ENCODE measurements at regions not wholly inside any gene's neighbourhood (a gene's known extent, or its start where the extent isn't known, plus 50 kb on each side); places are given as distances from the start of the nearest gene placed in this dataset.

GRCh38 chr18:10113121-10114022, 199.6 kb downstream of the VAPA start:
- ChIA-PET CTCF (no interaction called here), POLR2A (no interaction called here)
- TF ChIP-seq ZNF610 (tag by site-specific recombination; IDR thresholded peaks at IDR 0.05; ENCODE audit: borderline replicate concordance), result no peak
- TF ChIP-seq ZNF785 (tag by site-specific recombination; IDR thresholded peaks at IDR 0.05), result no peak
- no peak for TF ChIP-seq ELK4 (IDR thresholded peaks at IDR 0.05; ENCODE audit: borderline replicate concordance, low read depth, low read length)
- no peak for TF ChIP-seq HOXD13 (CRISPR knock-in tag; IDR thresholded peaks at IDR 0.05; ENCODE audit: borderline replicate concordance)
- TF ChIP-seq, protein P1, sequence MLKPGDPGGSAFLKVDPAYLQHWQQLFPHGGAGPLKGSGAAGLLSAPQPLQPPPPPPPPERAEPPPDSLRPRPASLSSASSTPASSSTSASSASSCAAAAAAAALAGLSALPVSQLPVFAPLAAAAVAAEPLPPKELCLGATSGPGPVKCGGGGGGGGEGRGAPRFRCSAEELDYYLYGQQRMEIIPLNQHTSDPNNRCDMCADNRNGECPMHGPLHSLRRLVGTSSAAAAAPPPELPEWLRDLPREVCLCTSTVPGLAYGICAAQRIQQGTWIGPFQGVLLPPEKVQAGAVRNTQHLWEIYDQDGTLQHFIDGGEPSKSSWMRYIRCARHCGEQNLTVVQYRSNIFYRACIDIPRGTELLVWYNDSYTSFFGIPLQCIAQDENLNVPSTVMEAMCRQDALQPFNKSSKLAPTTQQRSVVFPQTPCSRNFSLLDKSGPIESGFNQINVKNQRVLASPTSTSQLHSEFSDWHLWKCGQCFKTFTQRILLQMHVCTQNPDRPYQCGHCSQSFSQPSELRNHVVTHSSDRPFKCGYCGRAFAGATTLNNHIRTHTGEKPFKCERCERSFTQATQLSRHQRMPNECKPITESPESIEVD (tag by site-specific recombination; IDR thresholded peaks at IDR 0.05), result no peak
- TF ChIP-seq ZNF513 (tag by site-specific recombination; IDR thresholded peaks at IDR 0.05), result no peak
- TF ChIP-seq ZNF140 (tag by site-specific recombination; IDR thresholded peaks at IDR 0.05), result no peak
- no peak for TF ChIP-seq ZNF211 (tag by site-specific recombination; IDR thresholded peaks at IDR 0.05; ENCODE audit: low read depth)
- TF ChIP-seq, protein P2, sequence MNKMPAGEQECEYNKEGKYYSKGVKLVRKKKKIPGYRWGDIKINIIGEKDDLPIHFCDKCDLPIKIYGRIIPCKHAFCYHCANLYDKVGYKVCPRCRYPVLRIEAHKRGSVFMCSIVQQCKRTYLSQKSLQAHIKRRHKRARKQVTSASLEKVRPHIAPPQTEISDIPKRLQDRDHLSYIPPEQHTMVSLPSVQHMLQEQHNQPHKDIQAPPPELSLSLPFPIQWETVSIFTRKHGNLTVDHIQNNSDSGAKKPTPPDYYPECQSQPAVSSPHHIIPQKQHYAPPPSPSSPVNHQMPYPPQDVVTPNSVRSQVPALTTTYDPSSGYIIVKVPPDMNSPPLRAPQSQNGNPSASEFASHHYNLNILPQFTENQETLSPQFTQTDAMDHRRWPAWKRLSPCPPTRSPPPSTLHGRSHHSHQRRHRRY (tag by site-specific recombination; IDR thresholded peaks at IDR 0.05), result no peak
- no peak for TF ChIP-seq ZNF670 (tag by site-specific recombination; IDR thresholded peaks at IDR 0.05; ENCODE audit: low read depth)
- TF ChIP-seq ZNF660 (tag by site-specific recombination; IDR thresholded peaks at IDR 0.05), result no peak
- no peak for TF ChIP-seq ZNF549 (tag by site-specific recombination; IDR thresholded peaks at IDR 0.05)
- TF ChIP-seq ZNF521 (tag by site-specific recombination; IDR thresholded peaks at IDR 0.05), result no peak
- no peak for TF ChIP-seq FEZF1 (tag by site-specific recombination; IDR thresholded peaks at IDR 0.05)
- no peak for TF ChIP-seq SP3 (tag by site-specific recombination; IDR thresholded peaks at IDR 0.05)
- TF ChIP-seq, protein P3, sequence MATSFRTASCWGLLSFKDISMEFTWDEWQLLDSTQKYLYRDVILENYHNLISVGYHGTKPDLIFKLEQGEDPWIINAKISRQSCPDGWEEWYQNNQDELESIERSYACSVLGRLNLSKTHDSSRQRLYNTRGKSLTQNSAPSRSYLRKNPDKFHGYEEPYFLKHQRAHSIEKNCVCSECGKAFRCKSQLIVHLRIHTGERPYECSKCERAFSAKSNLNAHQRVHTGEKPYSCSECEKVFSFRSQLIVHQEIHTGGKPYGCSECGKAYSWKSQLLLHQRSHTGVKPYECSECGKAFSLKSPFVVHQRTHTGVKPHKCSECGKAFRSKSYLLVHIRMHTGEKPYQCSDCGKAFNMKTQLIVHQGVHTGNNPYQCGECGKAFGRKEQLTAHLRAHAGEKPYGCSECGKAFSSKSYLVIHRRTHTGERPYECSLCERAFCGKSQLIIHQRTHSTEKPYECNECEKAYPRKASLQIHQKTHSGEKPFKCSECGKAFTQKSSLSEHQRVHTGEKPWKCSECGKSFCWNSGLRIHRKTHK (tag by site-specific recombination; IDR thresholded peaks at IDR 0.05), result no peak
- TF ChIP-seq, protein P4, sequence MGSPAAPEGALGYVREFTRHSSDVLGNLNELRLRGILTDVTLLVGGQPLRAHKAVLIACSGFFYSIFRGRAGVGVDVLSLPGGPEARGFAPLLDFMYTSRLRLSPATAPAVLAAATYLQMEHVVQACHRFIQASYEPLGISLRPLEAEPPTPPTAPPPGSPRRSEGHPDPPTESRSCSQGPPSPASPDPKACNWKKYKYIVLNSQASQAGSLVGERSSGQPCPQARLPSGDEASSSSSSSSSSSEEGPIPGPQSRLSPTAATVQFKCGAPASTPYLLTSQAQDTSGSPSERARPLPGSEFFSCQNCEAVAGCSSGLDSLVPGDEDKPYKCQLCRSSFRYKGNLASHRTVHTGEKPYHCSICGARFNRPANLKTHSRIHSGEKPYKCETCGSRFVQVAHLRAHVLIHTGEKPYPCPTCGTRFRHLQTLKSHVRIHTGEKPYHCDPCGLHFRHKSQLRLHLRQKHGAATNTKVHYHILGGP (tag by site-specific recombination; IDR thresholded peaks at IDR 0.05), result no peak
- no peak for TF ChIP-seq ZNF202 (tag by site-specific recombination; IDR thresholded peaks at IDR 0.05; ENCODE audit: borderline replicate concordance)
- TF ChIP-seq, protein P5, sequence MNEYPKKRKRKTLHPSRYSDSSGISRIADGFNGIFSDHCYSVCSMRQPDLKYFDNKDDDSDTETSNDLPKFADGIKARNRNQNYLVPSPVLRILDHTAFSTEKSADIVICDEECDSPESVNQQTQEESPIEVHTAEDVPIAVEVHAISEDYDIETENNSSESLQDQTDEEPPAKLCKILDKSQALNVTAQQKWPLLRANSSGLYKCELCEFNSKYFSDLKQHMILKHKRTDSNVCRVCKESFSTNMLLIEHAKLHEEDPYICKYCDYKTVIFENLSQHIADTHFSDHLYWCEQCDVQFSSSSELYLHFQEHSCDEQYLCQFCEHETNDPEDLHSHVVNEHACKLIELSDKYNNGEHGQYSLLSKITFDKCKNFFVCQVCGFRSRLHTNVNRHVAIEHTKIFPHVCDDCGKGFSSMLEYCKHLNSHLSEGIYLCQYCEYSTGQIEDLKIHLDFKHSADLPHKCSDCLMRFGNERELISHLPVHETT (tag by site-specific recombination; IDR thresholded peaks at IDR 0.05), result no peak
- H3K4me1 ChIP-seq (ENCODE audit: control insufficient read depth, insufficient read depth, low read length), result no peaks in the 10 kb centered on the region
- no peaks in the 10 kb centered on the region for H3K9me3 ChIP-seq (ENCODE audit: control insufficient read depth, insufficient read depth, low read depth, low read length)
- H3K27ac ChIP-seq (ENCODE audit: extremely low read depth, low read depth, low read length), result no peak overlapping the region
- no peak overlapping the region for H3K4me3 ChIP-seq (ENCODE audit: low read depth, low read length)
- no peaks in the 10 kb centered on the region for H3K36me3 ChIP-seq (ENCODE audit: control insufficient read depth in 2 of 2, insufficient read depth in 1 of 2, low read length in 2 of 2)
